Spleen (tissue), 11 donors: ENCODE measurements at regions not wholly inside any gene's neighbourhood (a gene's known extent, or its start where the extent isn't known, plus 50 kb on each side); places are given as distances from the start of the nearest gene placed in this dataset.

ENCODE experiments used
- DNase-seq: peaks from one replicate; pipeline ENCODE4 v3.0.0-alpha.2; 2020
- H3K27ac ChIP-seq, 8 donors: fragments of 200-600 bp; sonication (generic) in 7 of 8; 1 replicate in 4 of 8; 2 replicates in 4 of 8; pipeline versions ENCODE4 v1.5.0 to v1.8.0; 2016 to 2021; ENCODE audit warnings: inconsistent platforms in 4 of 8, mild to moderate bottlenecking in 4 of 8, moderate library complexity in 1 of 8
- H3K27me3 ChIP-seq, 7 donors: fragments of 200-600 bp; sonication (generic) in 6 of 7; replicated peaks in 1 of 7; 1 replicate in 4 of 7; 2 replicates in 3 of 7; pipeline versions ENCODE4 v1.5.0 to v1.8.0; 2016 to 2021; ENCODE audit warnings: inconsistent platforms in 3 of 7, mild to moderate bottlenecking in 1 of 7
- H3K36me3 ChIP-seq, 6 donors: fragments of 200-600 bp; sonication (generic) in 5 of 6; 1 replicate in 4 of 6; 2 replicates in 2 of 6; pipeline versions ENCODE4 v1.5.0 to v1.8.0; 2016 to 2021; ENCODE audit warnings: inconsistent platforms in 2 of 6
- H3K4me1 ChIP-seq, 6 donors: fragments of 200-600 bp; sonication (generic) in 5 of 6; 1 replicate in 3 of 6; 2 replicates in 3 of 6; pipeline versions ENCODE4 v1.5.0 to v1.8.0; 2016 to 2021; ENCODE audit warnings: inconsistent platforms in 3 of 6
- H3K4me3 ChIP-seq, 8 donors: fragments of 200-600 bp; sonication (generic) in 7 of 8; 1 replicate in 4 of 8; 2 replicates in 4 of 8; pipeline versions ENCODE4 v1.5.0 to v1.8.0; 2016 to 2021; ENCODE audit warnings: inconsistent platforms in 4 of 8, mild to moderate bottlenecking in 4 of 8, moderate library complexity in 2 of 8
- H3K9me3 ChIP-seq, 8 donors: fragments of 200-600 bp; sonication (generic) in 7 of 8; 1 replicate in 4 of 8; 2 replicates in 4 of 8; pipeline versions ENCODE4 v1.5.0 to v1.8.0; 2016 to 2021; ENCODE audit warnings: inconsistent platforms in 4 of 8
- CTCF ChIP-seq, 11 experiments: fragments of 200-600 bp in 7 of 11; fragments of 450-650 bp in 4 of 11; sonication (generic) in 4 of 11; IDR thresholded peaks in 8 of 11; conservative IDR thresholded peaks in 3 of 11; 1 replicate in 7 of 11; 2 replicates in 4 of 11; pipeline versions ENCODE4 v1.4.0 to v1.8.0; 2016 to 2021; ENCODE audit warnings: antibody characterized with exemption in 11 of 11, inconsistent platforms in 4 of 11, mild to moderate bottlenecking in 1 of 11
- POLR2A ChIP-seq, 3 donors: fragments of 450-650 bp; IDR thresholded peaks; one replicate each; pipeline ENCODE4 v1.5.1; 2017; ENCODE audit warnings: antibody characterized with exemption in 3 of 3, mild to moderate bottlenecking in 1 of 3
- POLR2AphosphoS5 ChIP-seq, 3 donors: sonication (generic); formaldehyde crosslinking; IDR thresholded peaks; one replicate each; pipeline ENCODE4 v1.5.1; 2017; ENCODE audit warnings: antibody characterized with exemption in 3 of 3
- WGBS, 5 donors: extraction: QIAGEN DNeasy Blood & Tissue Kit in 3 of 5; methylation state at CpG; one replicate each; pipeline versions ENCODE4 v1.1.5 to v1.1.7; 2013 to 2018; 5-methylcytosine and 5-hydroxymethylcytosine counted together
- intact Hi-C: fragments of 100-400 bp; cut with DNase I; formaldehyde crosslinking; loops from one replicate; pipeline ENCODE4 v1.15.0; 2023; ENCODE audit warnings: low total_unique reads
- small RNA-seq, 4 donors: library from RNA; depleted of rRNA; stranded (forward); fragments of <200 nt; gene quantifications; one replicate each; pipeline ENCODE3, GENCODE V24; 2016
- donor health status: healthy with polysubstance abuse.
- donor health status: DM: no; HTN: no; CAD: no; lungs with moderate emphysema.
- donor health status: DM: no; HTN: no; CAD: no.
- donor health status: Bipolar disorder and iron deficiency.
- donor health status: healthy.
- donor health status: DM: no; HTN: no; CAD: no.
- donor health status: DM: yes; HTN: yes; CAD: no.

- no peak overlapping the region for H3K4me3 ChIP-seq
- no peak for DNase-seq
- TF ChIP-seq CTCF (IDR thresholded peaks at IDR 0.05 in 8 of 11, conservative IDR thresholded peaks at IDR 0.05 in 3 of 11), result no peak
- TF ChIP-seq POLR2A (IDR thresholded peaks at IDR 0.05), result no peak
- no peaks in the 10 kb centered on the region for H3K4me1 ChIP-seq
- peaks cover 0 to 5% (median 0%) of the 10 kb centered on the region in 8 donors for H3K9me3 ChIP-seq
- intact Hi-C loops, result no loop called here
- H3K36me3 ChIP-seq, result no peaks in the 10 kb centered on the region
- no peak overlapping the region for H3K27ac ChIP-seq
- H3K27me3 ChIP-seq, result no peaks in the 10 kb centered on the region
These were observed 232.9 kb downstream of the ARAP2 start for GRCh38 chr4:36011381-36011780.

GRCh38 chr4:36012503-36012902, 231.8 kb downstream of the ARAP2 start:
- WGBS, 5 donors, result 65 to 76% (median 76%) methylated on average over 3 of the region's 3 CpGs

GRCh38 chr4:36013206-36013605, 231.1 kb downstream of the ARAP2 start:
- TF ChIP-seq POLR2A (IDR thresholded peaks at IDR 0.05) (no peak), POLR2AphosphoS5 (IDR thresholded peaks at IDR 0.05) (no peak), CTCF (IDR thresholded peaks at IDR 0.05 in 8 of 11, conservative IDR thresholded peaks at IDR 0.05 in 3 of 11) (no peak)

More at GRCh38 chr4:36012503-36012902, 231.8 kb downstream of the ARAP2 start:
- intact Hi-C loops, result no loop called here
- H3K9me3 ChIP-seq, result peaks cover 0 to 5% (median 0%) of the 10 kb centered on the region in 8 donors
- no peak for DNase-seq
- H3K36me3 ChIP-seq, result no peaks in the 10 kb centered on the region
- TF ChIP-seq POLR2A (IDR thresholded peaks at IDR 0.05) (no peak), POLR2AphosphoS5 (IDR thresholded peaks at IDR 0.05) (no peak), CTCF (IDR thresholded peaks at IDR 0.05 in 8 of 11, conservative IDR thresholded peaks at IDR 0.05 in 3 of 11) (no peak)
- H3K27me3 ChIP-seq, result no peaks in the 10 kb centered on the region
- H3K4me3 ChIP-seq, result no peak overlapping the region
- no peaks in the 10 kb centered on the region for H3K4me1 ChIP-seq
- H3K27ac ChIP-seq, result no peak overlapping the region

More at GRCh38 chr4:36013206-36013605, 231.1 kb downstream of the ARAP2 start:
- DNase-seq, result no peak
- Histone ChIP-seq H3K27ac (no peak overlapping the region), H3K9me3 (peaks cover 0 to 5% (median 0%) of the 10 kb centered on the region in 8 donors), H3K4me1 (no peaks in the 10 kb centered on the region), H3K4me3 (no peak overlapping the region), H3K36me3 (no peaks in the 10 kb centered on the region), H3K27me3 (no peaks in the 10 kb centered on the region)
- intact Hi-C loops, result no loop called here
- WGBS, 5 donors, result 81 to 89% (median 82%) methylated on average over 5 of the region's 5 CpGs

Small RNAs in the stretch of these regions (small RNA-seq; reads per million reads assigned to genes)
- gene AC097535.2 (0 reads per million in 4 donors), gene RF01210 (0 reads per million in 4 donors), gene RNU6-573P (0 reads per million in 4 donors)
